Peyer's patch (tissue), 4 donors: ENCODE measurements at regions not wholly inside any gene's neighbourhood (a gene's known extent, or its start where the extent isn't known, plus 50 kb on each side); places are given as distances from the start of the nearest gene placed in this dataset.

Experiments used
- DNase-seq, 3 donors: peaks; one replicate each; pipeline ENCODE4 v3.0.0-alpha.2; 2017 to 2019
- H3K27ac ChIP-seq, 4 donors: fragments of 200-600 bp; sonication (generic); one replicate each; pipeline ENCODE4 v1.5.1; 2016 to 2019
- H3K27me3 ChIP-seq, 2 donors: fragments of 200-600 bp; sonication (generic); one replicate each; pipeline ENCODE4 v1.5.1; 2019
- H3K36me3 ChIP-seq, 3 donors: fragments of 200-600 bp; sonication (generic); one replicate each; pipeline ENCODE4 v1.5.1; 2016 to 2019
- H3K4me1 ChIP-seq, 4 donors: fragments of 200-600 bp; sonication (generic); one replicate each; pipeline ENCODE4 v1.5.1; 2016 to 2019
- H3K4me3 ChIP-seq, 4 donors: fragments of 200-600 bp; sonication (generic); 1 replicate in 3 of 4; 2 replicates in 1 of 4; pipeline ENCODE4 v1.5.1; 2016 to 2019; ENCODE audit warnings: mild to moderate bottlenecking in 1 of 4
- H3K9me3 ChIP-seq, 4 donors: fragments of 200-600 bp; sonication (generic); one replicate each; pipeline ENCODE4 v1.5.1; 2016 to 2019; ENCODE audit warnings: mild to moderate bottlenecking in 1 of 4
- CTCF ChIP-seq, 6 experiments: fragments of 450-650 bp in 4 of 6; fragments of 200-600 bp in 2 of 6; sonication (generic) in 1 of 6; IDR thresholded peaks; one replicate each; pipeline ENCODE4 v1.5.1; 2017 to 2019; ENCODE audit warnings: antibody characterized with exemption in 6 of 6, mild to moderate bottlenecking in 3 of 6, moderate library complexity in 1 of 6
- POLR2A ChIP-seq, 2 donors: fragments of 450-650 bp; IDR thresholded peaks; one replicate each; pipeline ENCODE4 v1.5.1; 2017; ENCODE audit warnings: antibody characterized with exemption in 2 of 2, mild to moderate bottlenecking in 2 of 2, moderate library complexity in 2 of 2

GRCh38 chr2:19208479-19209199, 149.8 kb downstream of the OSR1 start:
- Histone ChIP-seq H3K27me3 (no peaks in the 10 kb centered on the region), H3K36me3 (no peaks in the 10 kb centered on the region), H3K4me3 (no peak overlapping the region), H3K4me1 (no peaks in the 10 kb centered on the region), H3K9me3 (no peaks in the 10 kb centered on the region), H3K27ac (no peak overlapping the region)
- no peak for DNase-seq
- no peak for TF ChIP-seq POLR2A (IDR thresholded peaks at IDR 0.05)
- no peak for TF ChIP-seq CTCF (IDR thresholded peaks at IDR 0.05)

- H3K27me3 ChIP-seq: no peaks in the 10 kb centered on the region
Measured at GRCh38 chr2:19207452-19207851, 151.0 kb downstream of the OSR1 start.

GRCh38 chr2:19205983-19206533, 152.4 kb downstream of the OSR1 start:
- H3K27ac ChIP-seq: no peak overlapping the region
- H3K4me3 ChIP-seq: no peak overlapping the region
- H3K9me3 ChIP-seq: no peaks in the 10 kb centered on the region
- TF ChIP-seq POLR2A (IDR thresholded peaks at IDR 0.05): no peak
- no peak for TF ChIP-seq CTCF (IDR thresholded peaks at IDR 0.05)
- H3K36me3 ChIP-seq: no peaks in the 10 kb centered on the region
- no peak for DNase-seq
- no peaks in the 10 kb centered on the region for H3K4me1 ChIP-seq
- H3K27me3 ChIP-seq: no peaks in the 10 kb centered on the region

More at GRCh38 chr2:19207452-19207851, 151.0 kb downstream of the OSR1 start:
- no peak for DNase-seq
- H3K27ac ChIP-seq: no peak overlapping the region
- no peak overlapping the region for H3K4me3 ChIP-seq
- TF ChIP-seq POLR2A (IDR thresholded peaks at IDR 0.05): no peak
- no peak for TF ChIP-seq CTCF (IDR thresholded peaks at IDR 0.05)
- H3K4me1 ChIP-seq: no peaks in the 10 kb centered on the region
- H3K9me3 ChIP-seq: no peaks in the 10 kb centered on the region
- no peaks in the 10 kb centered on the region for H3K36me3 ChIP-seq

- Histone ChIP-seq H3K4me1 (no peaks in the 10 kb centered on the region), H3K27ac (no peak overlapping the region), H3K27me3 (no peaks in the 10 kb centered on the region), H3K36me3 (no peaks in the 10 kb centered on the region), H3K4me3 (no peak overlapping the region), H3K9me3 (no peaks in the 10 kb centered on the region)
- no peak for TF ChIP-seq POLR2A (IDR thresholded peaks at IDR 0.05)
- DNase-seq: no peak
Measured at GRCh38 chr2:19203866-19204265, 154.6 kb downstream of the OSR1 start.

GRCh38 chr2:19201911-19202462, 156.4 kb downstream of the OSR1 start:
- DNase-seq: no peak
- no peaks in the 10 kb centered on the region for H3K36me3 ChIP-seq
- no peak overlapping the region for H3K4me3 ChIP-seq
- no peaks in the 10 kb centered on the region for H3K27me3 ChIP-seq
- H3K4me1 ChIP-seq: no peaks in the 10 kb centered on the region
- H3K9me3 ChIP-seq: no peaks in the 10 kb centered on the region
- TF ChIP-seq CTCF (IDR thresholded peaks at IDR 0.05): no peak
- TF ChIP-seq POLR2A (IDR thresholded peaks at IDR 0.05): no peak
- H3K27ac ChIP-seq: no peak overlapping the region

- Histone ChIP-seq H3K27me3 (no peaks in the 10 kb centered on the region), H3K9me3 (peaks cover 0 to 3% (median 0%) of the 10 kb centered on the region in 4 donors), H3K4me3 (no peak overlapping the region), H3K27ac (no peak overlapping the region), H3K36me3 (no peaks in the 10 kb centered on the region), H3K4me1 (no peaks in the 10 kb centered on the region)
- no peak for DNase-seq
- TF ChIP-seq POLR2A (IDR thresholded peaks at IDR 0.05) (no peak), CTCF (IDR thresholded peaks at IDR 0.05) (no peak)
Measured at GRCh38 chr2:19198381-19198780, 160.0 kb downstream of the OSR1 start.
